Fibroblast of the aortic adventitia (primary cell): ENCODE measurements at regions not wholly inside any gene's neighbourhood (a gene's known extent, or its start where the extent isn't known, plus 50 kb on each side); places are given as distances from the start of the nearest gene placed in this dataset.
"Not testable (repeated sequence)": the region's sequence is repeated elsewhere in the genome, so short reads cannot be mapped to it uniquely, and the experiment has no call there.

Experiments used
- DNase-seq: peaks from one replicate; pipeline ENCODE4 v3.0.0-alpha.2; 2010; ENCODE audit warnings: low read depth
- H3K4me3 ChIP-seq: 2 replicates; pipeline ENCODE4 v1.5.1; 2011; ENCODE audit warnings: low read depth, mild to moderate bottlenecking, control low read depth, low read length, moderate library complexity
- CTCF ChIP-seq: IDR thresholded peaks from 2 replicates; pipeline ENCODE4 v1.5.1; 2011; ENCODE audit warnings: mild to moderate bottlenecking, low read length, control low read depth, inconsistent platforms; ENCODE audit not compliant: insufficient read depth

GRCh38 chr12:83461336-83461935 lies 774.7 kb downstream of the TMTC2 start:
- no peak for DNase-seq
- TF ChIP-seq CTCF: no peak
- no peak overlapping the region for H3K4me3 ChIP-seq

GRCh38 chr12:83451189-83451588 lies 764.5 kb downstream of the TMTC2 start:
- no peak for DNase-seq
- no peak for TF ChIP-seq CTCF
- no peak overlapping the region for H3K4me3 ChIP-seq

GRCh38 chr12:83434600-83434999 lies 747.9 kb downstream of the TMTC2 start:
- TF ChIP-seq CTCF: no peak

GRCh38 chr12:83432176-83432719 lies 745.5 kb downstream of the TMTC2 start:
- no peak for DNase-seq
- H3K4me3 ChIP-seq: no peak overlapping the region
- TF ChIP-seq CTCF: no peak

More at GRCh38 chr12:83434600-83434999, 747.9 kb downstream of the TMTC2 start:
- no peak for DNase-seq
- no peak overlapping the region for H3K4me3 ChIP-seq

- not testable (repeated sequence) for DNase-seq, H3K4me3 ChIP-seq
Measured at GRCh38 chr12:83427586-83428136, 741.0 kb downstream of the TMTC2 start.

GRCh38 chr12:83414981-83415380 lies 728.3 kb downstream of the TMTC2 start:
- TF ChIP-seq CTCF: no peak
- H3K4me3 ChIP-seq: no peak overlapping the region
- DNase-seq: no peak

GRCh38 chr12:83408851-83409250 lies 722.1 kb downstream of the TMTC2 start:
- no peak for DNase-seq
- no peak overlapping the region for H3K4me3 ChIP-seq
- TF ChIP-seq CTCF: no peak
